NOMO-1 treated with DMSO at 0.1 percent for 48 hours (cell line): ENCODE measurements at regions not wholly inside any gene's neighbourhood (a gene's known extent, or its start where the extent isn't known, plus 50 kb on each side); places are given as distances from the start of the nearest gene placed in this dataset.
"Not testable (repeated sequence)": the region's sequence is repeated elsewhere in the genome, so short reads cannot be mapped to it uniquely, and the experiment has no call there.

ENCODE experiments used
- DNase-seq: peaks from one replicate; lab custom pipeline; 2025; ENCODE audit not compliant: unreplicated experiment; lab: John Stamatoyannopoulos, UW

DNA sequence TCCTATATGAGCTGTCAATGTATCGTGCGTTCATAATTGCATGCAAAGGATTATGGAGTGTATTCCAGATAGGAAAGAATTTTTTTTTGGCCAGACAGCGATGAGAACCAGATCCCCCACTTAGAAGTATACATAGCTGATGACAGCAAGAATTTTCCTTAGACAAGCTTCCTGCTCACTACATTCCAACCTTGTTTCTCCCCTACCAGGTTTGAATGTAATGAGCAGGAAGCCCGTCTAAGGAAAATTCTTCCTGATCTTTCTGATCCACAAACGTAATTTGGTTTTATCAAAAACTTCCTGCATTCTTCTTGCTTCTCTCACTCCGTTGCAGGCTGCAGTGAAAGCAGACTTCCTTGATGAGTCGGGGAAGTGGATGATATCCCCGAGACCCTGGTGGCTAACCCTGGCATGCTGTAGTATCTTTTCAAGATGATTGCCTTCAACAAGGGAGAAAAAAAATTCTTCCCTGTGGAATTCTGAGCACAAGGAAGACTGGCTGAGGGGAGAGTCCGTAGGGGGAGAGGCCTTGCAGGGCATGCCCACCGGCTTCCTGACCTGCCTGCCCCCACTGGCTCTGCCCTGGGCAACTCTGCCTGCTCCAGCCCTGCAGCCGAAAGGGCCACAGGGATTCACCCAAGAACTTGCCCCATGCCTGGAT lies 243.1 kb downstream of the TLE3 start:
- no peak for DNase-seq

DNA sequence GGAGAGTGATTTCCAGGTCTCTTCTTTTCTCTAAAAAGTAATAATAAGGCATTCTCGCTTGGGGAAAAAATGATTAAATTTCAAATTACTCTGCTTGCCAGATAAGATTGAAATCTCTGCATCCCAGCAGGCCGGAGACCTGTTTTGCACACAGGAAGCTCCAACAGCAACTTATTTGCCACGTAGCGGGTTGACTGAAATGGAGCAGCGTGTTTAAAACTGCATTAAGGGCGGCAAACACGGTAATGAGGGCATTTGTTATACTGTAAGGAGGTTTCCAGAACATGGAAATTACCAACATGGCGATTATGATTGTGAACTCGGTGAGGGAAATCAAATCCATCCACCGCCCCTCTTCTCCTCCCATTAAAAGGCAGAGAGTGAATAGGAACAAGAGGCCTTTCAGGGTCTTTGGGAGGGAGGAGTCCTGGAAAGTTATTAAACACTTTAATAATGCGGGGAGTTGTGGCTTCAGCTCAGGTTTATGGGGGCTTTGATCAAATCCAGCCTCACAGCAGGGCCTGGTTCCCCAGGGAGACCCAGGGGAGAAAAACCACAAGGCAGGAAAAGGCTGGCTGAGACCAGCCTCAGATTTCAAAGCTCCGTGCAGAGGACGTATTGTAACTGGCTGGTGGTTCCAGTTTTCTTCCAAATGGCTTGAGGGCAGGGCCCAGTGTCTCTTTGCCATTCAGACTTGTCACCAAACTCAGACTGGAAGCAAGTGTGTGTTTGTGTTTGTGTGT lies 242.3 kb downstream of the TLE3 start:
- no peak for DNase-seq

DNA sequence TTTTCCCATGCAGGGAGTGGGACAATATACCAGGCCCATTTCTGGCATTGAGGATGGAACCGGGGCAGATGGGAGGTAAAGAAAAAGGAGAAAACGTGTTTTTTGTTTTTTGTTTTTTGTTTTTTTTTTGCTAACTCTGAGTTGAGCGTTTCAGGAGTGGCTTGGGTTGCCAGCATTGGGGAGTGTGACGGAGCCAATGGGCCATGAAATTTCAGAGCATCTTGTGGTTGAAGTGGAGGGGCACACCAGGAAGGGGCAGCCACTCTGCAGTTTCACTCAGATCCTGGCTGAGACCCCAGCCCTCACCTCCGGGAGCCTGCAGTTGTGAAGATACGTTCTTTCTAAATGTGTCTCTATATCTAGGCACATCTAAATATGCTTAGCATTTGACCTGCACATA lies 240.5 kb downstream of the TLE3 start:
- DNase-seq, result no peak

DNA sequence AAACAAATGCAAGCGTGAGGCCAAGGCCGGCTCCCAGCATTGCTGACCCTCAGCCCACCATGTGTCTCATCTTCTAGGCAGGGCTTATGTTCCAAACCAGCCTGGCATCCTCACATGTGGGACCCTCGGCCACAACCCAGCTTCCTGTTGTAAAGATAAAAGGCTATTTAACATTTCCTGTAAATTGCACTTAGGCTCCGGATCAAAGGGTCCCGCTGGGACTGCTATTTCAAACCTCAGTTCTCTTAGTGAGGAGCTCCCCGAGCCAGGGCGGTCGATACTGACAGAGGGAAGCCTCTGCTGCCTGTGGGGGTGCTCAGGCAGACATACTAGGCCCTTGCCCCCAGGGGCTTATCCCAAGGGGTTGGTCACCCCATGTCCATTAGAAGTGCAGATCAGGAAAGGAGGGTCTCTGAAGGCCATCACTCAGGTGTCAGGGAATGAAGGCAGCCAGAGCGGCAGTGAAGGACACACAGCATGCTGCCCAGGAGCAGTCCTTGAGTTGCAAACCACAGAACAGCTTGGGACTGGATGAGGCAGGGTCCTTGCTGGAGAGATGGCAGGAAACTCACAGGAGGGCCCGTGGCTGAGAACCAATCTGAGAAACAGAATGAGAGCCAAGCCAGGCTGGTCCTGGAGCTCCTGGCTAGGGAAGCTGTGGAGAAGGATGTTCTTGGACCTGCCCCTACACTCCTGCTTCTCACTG lies 239.9 kb downstream of the TLE3 start:
- no peak for DNase-seq

DNA sequence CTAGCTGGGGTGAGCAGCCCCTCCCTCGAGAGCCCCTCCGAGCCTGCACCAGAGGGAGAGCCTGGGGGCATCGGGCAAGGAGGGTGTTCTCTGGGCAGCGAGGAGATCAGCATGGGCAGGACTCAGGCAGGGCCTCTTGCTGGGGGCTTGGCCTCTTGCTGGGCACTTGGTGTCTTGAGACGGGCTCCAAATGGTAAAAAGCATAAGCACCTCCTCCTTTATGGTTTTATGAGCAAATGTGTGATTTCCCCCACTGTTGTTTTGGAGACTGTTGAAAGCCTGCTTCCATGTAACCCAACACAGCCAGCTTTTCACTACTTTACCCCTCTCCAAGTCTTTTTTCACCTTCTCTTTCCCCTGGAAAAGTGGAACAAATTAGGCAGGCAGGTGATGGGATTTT lies 239.3 kb downstream of the TLE3 start:
- no peak for DNase-seq

DNA sequence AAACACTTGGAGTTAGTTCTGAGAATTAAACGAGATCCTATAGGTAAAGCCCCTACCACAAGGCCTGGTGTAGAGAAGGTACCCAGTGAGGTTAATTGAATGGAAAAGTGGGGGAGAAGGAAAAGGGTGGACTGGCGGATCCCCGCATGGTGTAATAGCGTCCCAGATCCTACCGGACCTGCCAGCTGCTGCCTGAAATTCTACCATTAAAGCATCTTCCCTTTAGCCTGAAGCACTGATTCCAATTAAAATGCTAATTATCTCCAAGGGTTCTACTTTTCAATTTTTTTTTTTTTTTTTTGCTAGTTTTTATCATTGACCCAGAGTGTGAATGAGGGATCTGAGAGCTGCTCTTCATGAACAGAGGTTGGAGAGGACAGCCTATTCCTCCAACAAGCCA lies 237.9 kb downstream of the TLE3 start:
- DNase-seq, result no peak

DNA sequence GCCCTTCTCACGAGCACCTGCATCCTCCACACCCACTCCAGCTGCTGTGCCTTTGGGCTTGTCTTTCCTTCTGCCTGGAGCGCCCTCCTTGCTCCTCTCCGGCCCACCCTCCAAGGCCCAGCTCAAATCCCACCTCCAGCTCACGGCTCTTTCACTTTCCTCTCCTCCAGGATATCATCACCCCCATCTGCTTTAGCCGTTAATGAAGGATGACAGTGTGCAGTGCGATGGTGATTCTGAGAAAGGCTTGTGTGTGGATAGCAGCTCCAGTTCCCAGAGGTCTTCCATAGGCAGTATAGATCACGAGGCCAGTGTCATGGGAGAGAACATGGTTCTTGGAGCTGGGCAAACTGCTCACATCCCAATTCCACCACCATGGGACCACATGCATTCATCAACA lies 237.4 kb downstream of the TLE3 start:
- DNase-seq, result no peak

DNA sequence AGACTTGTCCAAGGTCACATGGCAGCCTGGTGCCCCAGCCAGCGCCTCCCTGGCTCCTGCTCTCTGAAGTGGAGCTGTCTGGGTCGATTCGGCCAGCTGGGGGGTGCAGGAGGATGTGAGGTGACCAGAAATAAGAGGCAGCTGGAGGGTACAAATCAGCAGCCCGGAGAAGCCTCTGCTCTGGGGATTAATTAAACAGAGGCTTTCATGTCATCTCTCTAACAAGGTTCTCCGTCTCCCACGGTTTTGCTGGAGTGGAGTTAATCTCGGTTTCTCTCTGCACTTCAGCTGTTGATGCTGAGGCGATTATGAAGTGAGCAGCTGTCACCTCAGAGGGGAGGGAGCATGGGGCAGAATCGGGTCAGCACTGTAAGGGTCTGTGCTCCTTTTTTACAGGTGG lies 236.8 kb downstream of the TLE3 start:
- no peak for DNase-seq

DNA sequence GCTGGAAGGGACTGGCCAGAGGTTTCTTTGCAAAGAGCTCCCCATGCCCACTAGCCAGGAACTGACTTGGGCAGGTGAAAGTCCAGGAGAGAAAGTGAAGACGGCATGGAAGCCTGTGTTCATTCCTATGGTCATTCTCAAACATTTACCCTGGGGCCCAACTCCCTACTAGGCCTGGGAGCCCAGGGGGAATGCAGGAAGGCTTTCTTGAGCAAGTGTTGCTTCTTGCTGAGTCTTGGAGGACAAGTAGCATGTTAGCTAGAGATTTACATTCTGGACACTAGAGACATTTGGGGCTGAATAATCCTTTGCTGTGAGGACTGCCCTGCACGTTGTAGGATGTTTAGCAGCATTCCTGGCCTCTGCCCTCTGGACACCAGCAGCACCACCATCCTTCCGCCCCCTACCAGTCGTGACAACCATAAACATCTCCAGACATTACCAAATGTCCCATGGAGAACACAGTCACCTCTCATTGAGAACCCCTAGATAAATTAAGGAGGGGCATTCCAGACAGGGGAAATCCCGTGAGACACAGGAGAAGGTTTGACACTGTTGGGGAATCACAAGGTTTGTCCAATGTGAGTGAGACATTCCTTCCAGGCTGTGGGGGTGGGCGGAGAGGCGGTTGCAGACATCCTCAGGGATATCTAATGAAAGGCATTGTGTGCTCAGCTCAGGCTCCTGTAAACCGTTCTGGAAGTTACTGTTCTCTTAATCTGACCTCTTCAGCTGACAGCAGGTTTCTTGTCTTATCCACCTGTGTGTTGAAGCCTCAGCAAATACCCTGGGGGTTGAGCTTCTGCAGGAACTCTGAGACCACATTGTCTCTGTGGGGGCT lies 236.2 kb downstream of the TLE3 start:
- DNase-seq, result no peak

DNA sequence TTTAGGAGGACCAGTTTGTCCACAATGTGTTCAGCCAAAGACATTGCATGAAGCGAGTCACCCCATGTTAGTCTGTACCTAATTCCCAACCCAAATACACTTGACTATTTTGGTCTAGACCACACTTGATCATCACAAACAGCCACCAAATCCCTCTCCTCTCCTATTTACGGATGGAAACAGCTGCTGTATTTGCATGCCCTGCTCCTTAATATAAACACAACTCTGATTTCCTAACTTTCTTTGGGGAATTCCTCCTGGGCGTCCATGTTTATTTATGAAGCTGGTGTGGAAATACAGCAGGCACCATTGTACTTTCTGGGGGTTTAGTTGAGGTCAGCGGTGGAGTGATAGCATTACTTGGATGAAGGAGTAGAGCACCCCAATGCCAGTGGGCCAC lies 235.2 kb downstream of the TLE3 start:
- DNase-seq, result no peak

DNA sequence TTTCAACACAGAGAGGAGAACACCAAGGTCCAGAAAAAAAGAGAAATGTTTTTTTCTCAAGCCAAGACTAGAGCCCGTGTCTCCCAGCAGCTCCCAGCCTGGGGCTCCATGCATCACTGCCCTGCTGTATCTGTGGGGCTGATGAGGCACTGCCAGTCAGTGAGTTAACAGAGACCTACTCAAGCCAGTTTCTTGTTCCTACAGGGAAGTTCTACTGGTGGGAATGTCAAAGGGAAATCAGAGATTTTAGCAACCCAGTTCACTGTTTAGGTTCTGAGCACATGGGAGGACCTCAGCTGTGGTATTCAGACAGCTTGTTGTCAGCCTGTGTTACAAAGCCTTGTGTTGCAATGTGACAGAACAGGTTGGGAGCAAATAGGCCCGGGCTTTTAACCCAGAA lies 234.3 kb downstream of the TLE3 start:
- no peak for DNase-seq

DNA sequence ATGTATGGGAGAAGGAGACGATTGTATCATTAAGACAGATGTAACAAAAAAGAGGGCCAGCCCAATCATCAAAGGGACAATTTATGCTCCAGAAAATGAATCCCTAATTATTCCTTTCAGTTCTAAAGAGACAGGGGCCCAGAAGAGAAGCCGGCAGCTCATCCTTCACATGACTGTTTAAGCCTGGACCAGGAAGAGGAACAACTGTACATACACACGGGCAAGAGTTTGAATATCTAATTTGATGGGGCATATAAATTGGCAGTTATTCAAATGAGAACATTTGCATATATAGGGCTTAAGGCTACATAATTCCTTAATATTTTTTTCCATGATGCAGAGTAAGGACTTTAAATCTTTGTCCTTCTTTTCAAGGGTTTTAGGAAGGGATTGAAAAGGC lies 232.3 kb downstream of the TLE3 start:
- no peak for DNase-seq

DNA sequence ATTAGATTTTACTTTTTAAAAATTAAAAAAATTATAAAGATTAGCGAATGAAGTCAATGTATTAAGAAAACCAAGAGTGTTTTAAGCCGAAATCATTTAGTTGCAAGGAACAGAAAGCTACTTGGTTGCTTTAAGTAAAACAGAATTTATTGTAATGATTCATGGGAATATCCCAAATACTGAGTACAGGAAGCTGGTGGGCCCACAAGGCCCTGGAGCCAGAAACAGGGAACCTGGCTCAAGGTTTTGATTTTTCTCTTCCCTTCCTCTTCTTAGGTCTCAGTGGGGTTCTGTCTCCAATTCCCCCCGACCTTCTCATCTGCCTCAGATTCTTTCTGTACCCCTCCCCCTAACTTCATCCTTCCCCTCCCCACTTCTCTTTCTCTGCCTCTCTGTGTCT lies 229.0 kb downstream of the TLE3 start:
- DNase-seq, result no peak

DNA sequence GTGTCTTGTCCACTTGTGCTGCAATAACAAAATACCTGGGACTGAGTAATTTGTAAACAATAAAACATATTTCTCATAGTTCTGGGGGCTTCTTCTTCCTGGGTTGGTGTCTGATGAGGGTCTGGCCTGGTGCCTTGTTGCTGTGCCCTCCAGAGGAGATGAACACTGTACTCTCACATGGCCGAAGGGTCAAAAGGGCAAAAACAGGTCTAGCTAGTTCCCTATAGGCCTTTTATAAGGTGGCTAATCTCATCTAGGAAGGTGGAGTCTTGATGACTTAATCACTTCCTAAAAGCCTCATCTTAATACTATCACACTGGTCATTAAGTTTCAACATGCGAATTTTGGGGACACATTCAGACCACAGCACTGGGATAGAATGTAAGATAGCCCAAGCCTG lies 228.4 kb downstream of the TLE3 start:
- no peak for DNase-seq

DNA sequence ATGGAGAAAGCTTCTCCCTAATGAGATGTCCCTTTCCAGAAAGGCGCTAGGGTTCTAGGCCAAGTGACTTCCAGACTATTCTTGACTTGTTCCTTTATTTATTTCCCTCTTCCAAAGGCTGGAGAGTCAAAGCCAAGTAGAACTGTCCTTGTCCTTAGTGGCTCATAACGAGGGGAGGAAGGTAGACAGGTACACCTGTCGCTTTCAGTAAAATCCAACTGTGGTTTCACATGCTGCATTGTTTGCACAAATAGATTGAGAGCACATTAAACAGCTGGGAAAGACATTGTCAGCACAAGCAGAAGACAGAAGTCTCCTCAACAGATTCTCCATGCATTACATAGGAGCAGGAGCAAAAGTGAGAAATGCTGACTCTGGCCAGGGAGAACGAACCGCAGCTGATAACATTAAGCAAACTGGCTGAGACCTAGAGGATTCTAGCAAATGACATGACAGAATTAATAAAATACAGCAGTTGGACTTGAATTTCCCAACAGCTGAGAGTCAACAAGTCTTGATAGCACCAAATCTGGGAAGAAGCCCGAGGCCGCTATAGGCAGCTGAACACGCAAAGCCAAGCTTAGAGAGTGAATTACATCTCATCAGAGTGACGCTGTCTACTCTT lies 227.7 kb downstream of the TLE3 start:
- DNase-seq, result no peak

DNA sequence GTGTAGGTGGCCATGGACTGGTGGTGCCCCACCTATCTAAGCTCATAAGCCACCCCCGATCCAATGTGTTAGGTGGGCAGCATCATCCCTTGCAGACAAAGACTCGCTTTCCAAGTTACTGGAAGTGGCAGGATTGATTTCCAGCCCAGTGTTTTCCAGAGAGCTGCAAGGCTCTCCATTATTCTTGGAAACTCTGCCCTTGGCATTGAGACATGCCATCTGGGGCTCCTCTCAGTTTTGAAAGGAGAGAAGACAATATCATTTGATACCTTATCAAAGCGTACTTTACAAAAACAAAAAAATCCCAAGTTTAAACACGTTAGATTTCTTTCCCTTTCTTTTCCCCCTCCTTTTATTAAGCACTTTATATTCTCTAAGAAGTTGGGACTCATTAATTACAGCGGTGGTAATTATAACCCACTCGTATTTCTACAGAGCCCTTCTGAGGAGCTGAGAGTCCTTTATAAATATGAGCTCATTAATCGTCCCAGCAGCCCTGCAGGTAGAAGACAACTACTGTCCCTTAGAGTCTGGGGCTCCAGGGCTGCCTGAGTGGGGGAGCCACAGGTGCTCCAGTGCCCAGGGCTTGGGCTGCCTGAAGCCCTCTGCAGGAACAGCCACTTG lies 226.1 kb downstream of the TLE3 start:
- no peak for DNase-seq

DNA sequence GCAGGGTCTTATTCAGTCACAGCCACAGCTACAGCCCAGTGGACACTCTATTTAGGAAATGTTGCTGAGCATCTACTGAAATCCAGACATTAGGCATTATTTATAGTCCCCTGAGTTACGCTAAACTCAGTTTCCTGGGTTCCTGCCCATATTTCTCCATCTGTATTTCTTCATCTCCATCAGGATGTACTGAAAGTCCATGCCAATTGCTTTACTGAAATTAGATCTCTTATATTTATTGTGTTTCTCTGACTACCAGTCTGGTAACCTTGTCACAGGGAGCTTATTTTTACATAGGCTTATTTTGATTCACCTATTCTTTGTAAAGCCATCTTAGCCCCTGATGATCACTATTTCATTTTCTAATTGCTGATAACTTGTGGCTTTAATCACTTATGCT lies 223.9 kb downstream of the TLE3 start:
- DNase-seq, result no peak

DNA sequence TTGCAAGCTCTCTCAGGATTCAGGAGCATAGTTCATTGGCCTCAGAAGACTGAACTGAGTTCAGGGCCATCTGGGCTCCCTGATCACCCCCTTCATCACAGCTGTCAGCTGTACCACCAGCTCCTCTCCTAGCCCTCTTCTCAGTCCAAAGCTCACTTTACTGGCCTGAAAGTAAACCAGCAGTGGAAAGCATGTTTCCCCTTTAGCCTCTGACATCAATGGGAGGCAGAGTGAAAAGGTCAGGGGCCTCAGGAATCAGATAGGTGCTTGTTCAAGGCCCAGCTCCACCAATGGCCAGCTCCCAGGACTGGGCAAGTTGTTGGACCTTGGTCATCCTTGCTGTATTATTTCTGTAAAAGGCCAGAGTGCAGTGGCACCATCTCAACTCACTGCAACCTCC lies 223.4 kb downstream of the TLE3 start:
- no peak for DNase-seq

DNA sequence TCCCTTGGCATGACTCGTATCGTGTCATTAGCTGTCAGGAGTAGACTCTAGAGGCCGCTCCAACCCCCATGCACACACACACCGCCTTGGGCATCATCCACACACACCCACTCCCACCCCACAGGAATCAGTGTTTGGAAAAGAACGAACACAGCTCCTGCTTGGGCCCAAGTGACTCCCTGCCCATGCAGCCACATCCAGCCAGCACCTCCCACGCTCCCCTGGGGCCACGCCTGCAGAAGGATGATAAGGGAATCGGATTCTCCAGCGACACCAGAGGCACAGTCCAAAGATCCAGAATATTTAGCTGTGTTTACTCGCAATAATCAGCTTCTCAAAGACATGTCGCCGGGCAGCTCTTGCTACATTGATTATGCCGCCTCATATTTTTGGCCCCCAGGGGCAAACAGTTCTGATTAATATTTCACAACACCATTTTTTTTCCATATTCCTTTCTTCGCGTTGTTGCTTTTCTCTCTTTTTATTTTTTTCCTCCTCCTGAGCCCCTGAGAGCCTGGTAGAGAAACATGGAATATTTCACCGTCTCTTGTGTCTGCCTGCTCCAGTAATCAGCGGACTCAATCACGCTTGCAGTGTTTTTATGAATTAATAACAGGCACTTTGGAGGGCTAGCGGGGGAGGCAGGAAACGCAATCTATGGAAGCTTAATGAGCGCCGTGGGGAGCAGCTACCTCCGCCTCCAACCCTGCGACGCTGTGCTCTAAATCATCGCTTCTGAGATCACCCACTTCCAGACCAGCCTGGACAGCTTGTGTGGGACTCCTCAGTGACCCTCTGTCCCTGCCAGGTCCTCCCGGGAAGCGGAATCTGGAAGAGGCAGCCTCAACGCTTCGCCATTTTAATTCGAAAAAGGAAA lies 221.4 kb downstream of the TLE3 start:
- no peak for DNase-seq

DNA sequence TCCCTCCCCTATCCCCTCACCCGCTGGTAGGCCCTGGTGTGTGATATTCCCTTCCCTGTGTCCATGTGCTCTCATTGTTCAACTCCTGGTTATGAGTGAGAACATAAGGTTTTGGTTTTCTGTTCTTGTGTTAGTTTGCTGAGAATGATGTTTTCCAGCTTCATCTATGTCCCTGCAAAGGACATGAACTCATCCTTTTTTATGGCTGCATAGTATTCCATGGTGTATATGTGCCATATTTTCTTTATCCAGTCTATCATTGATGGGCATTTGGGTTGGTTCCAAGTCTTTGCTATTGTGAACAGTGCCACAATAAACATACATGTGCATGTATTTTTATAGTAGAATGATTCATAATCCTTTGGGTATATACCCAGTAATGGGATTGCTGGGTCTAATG lies 217.8 kb downstream of the TLE3 start:
- not testable (repeated sequence) for DNase-seq
